Activated CD4-positive, CD25-positive, alpha-beta regulatory T cell treated with anti-CD3 and anti-CD28 coated beads, Interleukin-2, amount 50 U/mL, for 24 hours (primary cell): ENCODE measurements at regions not wholly inside any gene's neighbourhood (a gene's known extent, or its start where the extent isn't known, plus 50 kb on each side); places are given as distances from the start of the nearest gene placed in this dataset.

Source experiments
- ATAC-seq, 2 donors: fragments of 150-1000 bp; cut with Tn5 transposase; one replicate each; pipeline ENCODE4 v1.10.0; 2021; ENCODE audit warnings: mild to moderate bottlenecking in 1 of 2, moderate library complexity in 1 of 2

GRCh38 chrX:120819126-120819525 lies 56.5 kb downstream of the CT47B1 start:
- ATAC-seq = no peak

- no peak for ATAC-seq
These were observed 61.7 kb downstream of the CT47B1 start for GRCh38 chrX:120813982-120814381.

GRCh38 chrX:120801426-120801825 lies 74.2 kb downstream of the CT47B1 start:
- no peak for ATAC-seq

- no peak for ATAC-seq
These were observed 78.3 kb downstream of the CT47B1 start for GRCh38 chrX:120797188-120797851.

GRCh38 chrX:120795301-120795700 lies 80.4 kb downstream of the CT47B1 start:
- ATAC-seq = no peak

GRCh38 chrX:120794525-120794975 lies 81.1 kb downstream of the CT47B1 start:
- ATAC-seq = no peak

- ATAC-seq = no peak
These were observed 82.6 kb downstream of the CT47B1 start for GRCh38 chrX:120793098-120793497.

- ATAC-seq = no peak
These were observed 84.5 kb downstream of the CT47B1 start for GRCh38 chrX:120791013-120791643.

GRCh38 chrX:120790552-120790951 lies 85.1 kb downstream of the CT47B1 start:
- ATAC-seq = no peak

GRCh38 chrX:120790118-120790517 lies 85.5 kb downstream of the CT47B1 start:
- ATAC-seq = no peak

- no peak for ATAC-seq
These were observed 94.3 kb downstream of the CT47B1 start for GRCh38 chrX:120781403-120781802.

GRCh38 chrX:120775959-120776358 lies 99.7 kb downstream of the CT47B1 start:
- no peak for ATAC-seq

- no peak for ATAC-seq
These were observed 101.1 kb downstream of the CT47B1 start for GRCh38 chrX:120774606-120775005.

- ATAC-seq = no peak
These were observed 101.9 kb downstream of the CT47B1 start for GRCh38 chrX:120773801-120774200.

GRCh38 chrX:120769576-120770341 lies 105.9 kb downstream of the CT47B1 start:
- no peak for ATAC-seq

GRCh38 chrX:120768681-120769080 lies 107.0 kb downstream of the CT47B1 start:
- ATAC-seq = no peak

- ATAC-seq = no peak
These were observed 107.4 kb downstream of the CT47B1 start for GRCh38 chrX:120768254-120768653.

- no peak for ATAC-seq
These were observed 112.4 kb downstream of the CT47B1 start for GRCh38 chrX:120763269-120763668.

GRCh38 chrX:120761810-120762209 lies 113.9 kb downstream of the CT47B1 start:
- no peak for ATAC-seq

- no peak for ATAC-seq
These were observed 116.0 kb downstream of the CT47B1 start for GRCh38 chrX:120759685-120760084.

GRCh38 chrX:120755066-120755846 lies 120.4 kb downstream of the CT47B1 start:
- ATAC-seq = no peak

GRCh38 chrX:120753413-120754251 lies 122.0 kb downstream of the CT47B1 start:
- peak; percentile 60 to 64 for ATAC-seq
